Lung (tissue), 11 donors: ENCODE measurements at regions not wholly inside any gene's neighbourhood (a gene's known extent, or its start where the extent isn't known, plus 50 kb on each side); places are given as distances from the start of the nearest gene placed in this dataset.
A peak's percentile ranks its signal among the peaks of the same experiment; 100 is the strongest.

Experiments
- ATAC-seq: fragments of 200-7000 bp; cut with Tn5 transposase; one replicate; pipeline ENCODE4 v1.9.1; 2020; ENCODE audit warnings: moderate number of reproducible peaks; ENCODE audit not compliant: insufficient read depth, low FRiP score
- DNase-seq, 3 donors: peaks; one replicate each; pipeline ENCODE4 v3.0.0-alpha.2; 2013 to 2017
- H3K27ac ChIP-seq, 2 donors: one replicate each; pipeline ENCODE4 v1.5.1; 2013; ENCODE audit warnings: mild to moderate bottlenecking in 2 of 2, moderate library complexity in 2 of 2, control low read depth in 1 of 2, inconsistent platforms in 1 of 2, low read depth in 1 of 2, low read length in 1 of 2
- H3K27me3 ChIP-seq, 3 donors: one replicate each; pipeline ENCODE4 v1.5.1; 2013; ENCODE audit warnings: low read length in 2 of 3; ENCODE audit not compliant: control insufficient read depth in 3 of 3, insufficient read depth in 3 of 3
- H3K36me3 ChIP-seq, 4 donors: one replicate each; pipeline ENCODE4 v1.5.1; 2013; ENCODE audit warnings: low read length in 4 of 4, mild to moderate bottlenecking in 1 of 4, moderate library complexity in 1 of 4; ENCODE audit not compliant: control insufficient read depth in 4 of 4, insufficient read depth in 4 of 4
- H3K4me1 ChIP-seq, 5 donors: one replicate each; pipeline ENCODE4 v1.5.1; 2013; ENCODE audit warnings: low read length in 5 of 5, mild to moderate bottlenecking in 2 of 5, moderate library complexity in 1 of 5; ENCODE audit not compliant: control insufficient read depth in 5 of 5, insufficient read depth in 5 of 5
- H3K4me3 ChIP-seq: one replicate; pipeline ENCODE4 v1.5.1; 2013; ENCODE audit warnings: mild to moderate bottlenecking, control low read depth, moderate library complexity
- H3K9ac ChIP-seq, 2 donors: one replicate each; pipeline ENCODE4 v1.5.1; 2013; ENCODE audit warnings: low read length in 2 of 2, control low read depth in 1 of 2; ENCODE audit not compliant: insufficient read depth in 1 of 2
- H3K9me3 ChIP-seq, 4 donors: one replicate each; pipeline ENCODE4 v1.5.1; 2013; ENCODE audit warnings: low read length in 3 of 4, mild to moderate bottlenecking in 1 of 4, moderate library complexity in 1 of 4; ENCODE audit not compliant: control insufficient read depth in 4 of 4, insufficient read depth in 3 of 4
- WGBS, 2 donors: extraction: QIAGEN DNeasy Blood & Tissue Kit; methylation state at CpG; one replicate each; pipeline ENCODE4 v1.1.7; 2013; 5-methylcytosine and 5-hydroxymethylcytosine counted together
- TF ChIP-seq, protein P1 (sequence below): IDR thresholded peaks from 2 replicates; pipeline ENCODE4 v1.5.1; 2012; ENCODE audit warnings: mild to moderate bottlenecking; ENCODE audit errors: control extremely low read depth, extremely low read depth
- donor health status: control.
- donor health status: control.
- donor health status: Bipolar disorder and iron deficiency.
- donor health status: healthy.
- donor health status: DM: yes; HTN: yes; CAD: no.

DNA sequence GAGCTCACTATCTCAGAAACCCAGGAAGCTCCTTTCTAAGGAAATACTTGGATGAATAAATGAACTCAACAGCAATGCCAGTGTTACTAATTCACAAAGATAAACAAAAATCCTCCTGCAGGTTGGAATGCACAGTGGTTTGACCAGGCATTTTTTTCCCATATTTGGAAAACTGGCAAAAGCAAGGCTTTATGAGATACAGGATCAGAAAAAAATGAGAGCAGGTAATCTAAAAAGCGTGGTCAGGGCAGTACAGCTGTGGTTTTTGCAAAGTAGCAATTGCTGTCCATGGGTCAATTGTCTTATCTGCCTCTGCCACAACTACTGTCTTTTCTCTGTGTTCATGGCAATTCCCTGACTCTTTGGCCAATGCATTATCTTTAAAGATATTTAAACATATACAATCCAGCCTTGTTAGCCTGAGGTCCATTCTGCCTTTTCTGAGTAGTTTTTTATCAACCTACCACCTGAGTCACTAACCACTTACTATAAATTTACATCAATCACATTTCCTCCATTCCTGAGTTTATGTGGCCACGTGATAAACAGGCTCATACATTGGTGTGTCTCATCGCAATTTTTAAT is 564.5 kb upstream of the IGFBP3 start:
- H3K9me3 ChIP-seq, result peaks cover 0 to 5% (median 0%) of the 10 kb centered on the region in 4 donors
- peak in 2 of 3 donors; percentile 18 to 25 for DNase-seq
- 68 to 78% methylated on average over 3 of the region's 3 CpGs for WGBS, 2 donors
- H3K4me3 ChIP-seq, result no peak overlapping the region
- no peak overlapping the region for H3K27ac ChIP-seq
- H3K4me1 ChIP-seq, result peaks cover 0 to 30% (median 6%) of the 10 kb centered on the region in 5 donors
- TF ChIP-seq, protein P1, sequence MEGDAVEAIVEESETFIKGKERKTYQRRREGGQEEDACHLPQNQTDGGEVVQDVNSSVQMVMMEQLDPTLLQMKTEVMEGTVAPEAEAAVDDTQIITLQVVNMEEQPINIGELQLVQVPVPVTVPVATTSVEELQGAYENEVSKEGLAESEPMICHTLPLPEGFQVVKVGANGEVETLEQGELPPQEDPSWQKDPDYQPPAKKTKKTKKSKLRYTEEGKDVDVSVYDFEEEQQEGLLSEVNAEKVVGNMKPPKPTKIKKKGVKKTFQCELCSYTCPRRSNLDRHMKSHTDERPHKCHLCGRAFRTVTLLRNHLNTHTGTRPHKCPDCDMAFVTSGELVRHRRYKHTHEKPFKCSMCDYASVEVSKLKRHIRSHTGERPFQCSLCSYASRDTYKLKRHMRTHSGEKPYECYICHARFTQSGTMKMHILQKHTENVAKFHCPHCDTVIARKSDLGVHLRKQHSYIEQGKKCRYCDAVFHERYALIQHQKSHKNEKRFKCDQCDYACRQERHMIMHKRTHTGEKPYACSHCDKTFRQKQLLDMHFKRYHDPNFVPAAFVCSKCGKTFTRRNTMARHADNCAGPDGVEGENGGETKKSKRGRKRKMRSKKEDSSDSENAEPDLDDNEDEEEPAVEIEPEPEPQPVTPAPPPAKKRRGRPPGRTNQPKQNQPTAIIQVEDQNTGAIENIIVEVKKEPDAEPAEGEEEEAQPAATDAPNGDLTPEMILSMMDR, result no peak
- H3K9ac ChIP-seq, result no peak overlapping the region
- no peak for ATAC-seq
- no peaks in the 10 kb centered on the region for H3K36me3 ChIP-seq
- H3K27me3 ChIP-seq, result no peaks in the 10 kb centered on the region

DNA sequence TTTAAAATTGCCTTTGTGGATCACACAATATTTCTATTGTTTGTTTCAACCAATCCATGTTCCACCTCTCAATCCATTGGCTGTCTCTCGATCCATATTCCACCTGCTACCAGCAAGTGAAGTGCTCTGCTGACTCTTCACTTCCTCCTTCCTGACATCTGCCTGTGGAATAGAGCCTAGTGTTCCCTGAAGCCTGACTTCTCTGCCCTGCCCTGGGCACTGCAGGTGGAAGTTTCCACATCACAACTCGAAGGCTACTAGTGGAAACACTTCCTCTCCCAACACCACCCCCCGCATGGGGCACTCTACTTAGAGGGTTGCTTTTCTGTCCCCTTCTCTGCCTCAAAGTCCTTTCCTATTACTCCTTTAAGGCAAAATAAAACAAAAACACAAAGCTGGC is 563.8 kb upstream of the IGFBP3 start:
- Histone ChIP-seq H3K27me3 (no peaks in the 10 kb centered on the region), H3K4me3 (no peak overlapping the region), H3K9ac (no peak overlapping the region), H3K4me1 (peaks cover 0 to 30% (median 6%) of the 10 kb centered on the region in 5 donors), H3K9me3 (peaks cover 0 to 5% (median 0%) of the 10 kb centered on the region in 4 donors), H3K27ac (no peak overlapping the region), H3K36me3 (no peaks in the 10 kb centered on the region)
- ATAC-seq (no peak), DNase-seq (no peak)
- WGBS, 2 donors, result 67 to 78% methylated on average over 3 of the region's 3 CpGs
- TF ChIP-seq, protein P1, result no peak

DNA sequence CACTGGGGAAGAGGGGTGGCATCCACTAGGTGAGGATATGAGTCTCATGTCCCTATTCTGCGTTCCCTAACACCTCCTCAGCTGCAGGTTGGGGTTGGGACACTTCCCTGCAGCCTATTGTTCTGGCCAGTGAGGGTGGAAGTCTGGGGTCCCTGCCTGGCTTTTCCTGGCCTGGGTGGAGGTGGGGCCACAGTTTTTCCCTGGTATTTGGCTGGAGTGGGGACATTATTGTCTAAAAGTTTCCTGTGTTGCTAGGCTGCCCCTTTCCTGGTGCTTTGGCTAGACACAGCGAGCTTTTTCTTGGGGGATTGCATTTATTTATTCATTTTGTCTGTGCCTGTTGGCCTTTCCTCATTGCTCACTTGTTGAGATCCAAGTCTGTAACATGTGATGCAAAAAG is 559.5 kb upstream of the IGFBP3 start:
- no peak overlapping the region for H3K9ac ChIP-seq
- WGBS, 2 donors, result 56 to 66% methylated on average over 2 of the region's 2 CpGs
- no peak for ATAC-seq

More for the DNA sequence above, 559.5 kb upstream of the IGFBP3 start:
- no peak for DNase-seq
- H3K27me3 ChIP-seq, result no peaks in the 10 kb centered on the region
- H3K36me3 ChIP-seq, result no peaks in the 10 kb centered on the region
- peaks cover 0 to 5% (median 0%) of the 10 kb centered on the region in 4 donors for H3K9me3 ChIP-seq
- no peak overlapping the region for H3K27ac ChIP-seq
- H3K4me1 ChIP-seq, result peaks cover 0 to 5% (median 1%) of the 10 kb centered on the region in 5 donors
- H3K4me3 ChIP-seq, result no peak overlapping the region
- TF ChIP-seq, protein P1, result no peak
